ENCODE measurements at regions not wholly inside any gene's neighbourhood (a gene's known extent, or its start where the extent isn't known, plus 50 kb on each side); places are given as distances from the start of the nearest gene placed in this dataset.
A peak's percentile ranks its signal among the peaks of the same experiment; 100 is the strongest.

- H3K9me3 Mint-ChIP-seq: no peaks in the 10 kb centered on the region
- no peak overlapping the region for H3K27ac Mint-ChIP-seq
- no peaks in the 10 kb centered on the region for H3K4me1 Mint-ChIP-seq
- no peak overlapping the region for H3K4me3 Mint-ChIP-seq
- no peak for ATAC-seq
- H3K27me3 Mint-ChIP-seq: no peaks in the 10 kb centered on the region
- no peaks in the 10 kb centered on the region for H3K36me3 Mint-ChIP-seq
These were observed 243.9 kb upstream of the TCF21 start for GRCh38 chr6:133644892-133645619.

GRCh38 chr6:133645966-133646740 lies 242.8 kb upstream of the TCF21 start:
- no peak for ATAC-seq
- H3K4me1 Mint-ChIP-seq: no peaks in the 10 kb centered on the region
- no peak overlapping the region for H3K4me3 Mint-ChIP-seq
- H3K36me3 Mint-ChIP-seq: no peaks in the 10 kb centered on the region
- no peaks in the 10 kb centered on the region for H3K27me3 Mint-ChIP-seq
- no peak overlapping the region for H3K27ac Mint-ChIP-seq
- no peaks in the 10 kb centered on the region for H3K9me3 Mint-ChIP-seq

GRCh38 chr6:133648581-133648980 lies 240.3 kb upstream of the TCF21 start:
- no peak for ATAC-seq
- no peaks in the 10 kb centered on the region for H3K9me3 Mint-ChIP-seq
- no peaks in the 10 kb centered on the region for H3K27me3 Mint-ChIP-seq
- no peak overlapping the region for H3K4me3 Mint-ChIP-seq
- no peak overlapping the region for H3K27ac Mint-ChIP-seq
- H3K36me3 Mint-ChIP-seq: no peaks in the 10 kb centered on the region
- no peaks in the 10 kb centered on the region for H3K4me1 Mint-ChIP-seq

GRCh38 chr6:133671376-133671775 lies 217.5 kb upstream of the TCF21 start:
- no peak overlapping the region for H3K4me3 Mint-ChIP-seq

GRCh38 chr6:133673056-133673455 lies 215.9 kb upstream of the TCF21 start:
- Mint-ChIP-seq H3K36me3 (no peaks in the 10 kb centered on the region), H3K27ac (no peak overlapping the region), H3K4me1 (no peaks in the 10 kb centered on the region), H3K27me3 (no peaks in the 10 kb centered on the region), H3K4me3 (no peak overlapping the region), H3K9me3 (no peaks in the 10 kb centered on the region)
- no peak for ATAC-seq

More at GRCh38 chr6:133671376-133671775, 217.5 kb upstream of the TCF21 start:
- Mint-ChIP-seq H3K27me3 (no peaks in the 10 kb centered on the region), H3K27ac (no peak overlapping the region), H3K4me1 (no peaks in the 10 kb centered on the region), H3K36me3 (no peaks in the 10 kb centered on the region), H3K9me3 (no peaks in the 10 kb centered on the region)
- no peak for ATAC-seq

- Mint-ChIP-seq H3K27me3 (no peaks in the 10 kb centered on the region), H3K36me3 (no peaks in the 10 kb centered on the region), H3K4me1 (no peaks in the 10 kb centered on the region), H3K27ac (no peak overlapping the region), H3K4me3 (no peak overlapping the region), H3K9me3 (no peaks in the 10 kb centered on the region)
- ATAC-seq: no peak
These were observed 214.3 kb upstream of the TCF21 start for GRCh38 chr6:133674661-133675060.

GRCh38 chr6:133680994-133681393 lies 207.9 kb upstream of the TCF21 start:
- Mint-ChIP-seq H3K36me3 (no peaks in the 10 kb centered on the region), H3K27me3 (no peaks in the 10 kb centered on the region), H3K9me3 (no peaks in the 10 kb centered on the region), H3K4me3 (no peak overlapping the region), H3K4me1 (no peaks in the 10 kb centered on the region), H3K27ac (no peak overlapping the region)
- ATAC-seq: peak; percentile 20

- no peak overlapping the region for H3K27ac Mint-ChIP-seq
These were observed 207.0 kb upstream of the TCF21 start for GRCh38 chr6:133681891-133682290.

GRCh38 chr6:133682506-133683307 lies 206.2 kb upstream of the TCF21 start:
- Mint-ChIP-seq H3K27ac (no peak overlapping the region), H3K4me3 (no peak overlapping the region), H3K9me3 (no peaks in the 10 kb centered on the region), H3K27me3 (no peaks in the 10 kb centered on the region), H3K4me1 (no peaks in the 10 kb centered on the region), H3K36me3 (no peaks in the 10 kb centered on the region)
- peak; percentile 16 for ATAC-seq

More at GRCh38 chr6:133681891-133682290, 207.0 kb upstream of the TCF21 start:
- Mint-ChIP-seq H3K27me3 (no peaks in the 10 kb centered on the region), H3K9me3 (no peaks in the 10 kb centered on the region), H3K36me3 (no peaks in the 10 kb centered on the region), H3K4me3 (no peak overlapping the region), H3K4me1 (no peaks in the 10 kb centered on the region)
- no peak for ATAC-seq

- Mint-ChIP-seq H3K36me3 (no peaks in the 10 kb centered on the region), H3K4me1 (no peaks in the 10 kb centered on the region), H3K27ac (no peak overlapping the region), H3K9me3 (no peaks in the 10 kb centered on the region), H3K27me3 (no peaks in the 10 kb centered on the region), H3K4me3 (no peak overlapping the region)
- no peak for ATAC-seq
These were observed 205.7 kb upstream of the TCF21 start for GRCh38 chr6:133683308-133683580.

- H3K4me3 Mint-ChIP-seq: no peak overlapping the region
- no peaks in the 10 kb centered on the region for H3K9me3 Mint-ChIP-seq
- H3K36me3 Mint-ChIP-seq: no peaks in the 10 kb centered on the region
- ATAC-seq: no peak
- no peaks in the 10 kb centered on the region for H3K4me1 Mint-ChIP-seq
- no peak overlapping the region for H3K27ac Mint-ChIP-seq
- no peaks in the 10 kb centered on the region for H3K27me3 Mint-ChIP-seq
These were observed 205.3 kb upstream of the TCF21 start for GRCh38 chr6:133683606-133684005.

- Mint-ChIP-seq H3K36me3 (no peaks in the 10 kb centered on the region), H3K4me3 (no peak overlapping the region), H3K4me1 (no peaks in the 10 kb centered on the region), H3K27ac (no peak overlapping the region), H3K9me3 (peaks cover 5% of the 10 kb centered on the region), H3K27me3 (no peaks in the 10 kb centered on the region)
- no peak for ATAC-seq
These were observed 200.0 kb upstream of the TCF21 start for GRCh38 chr6:133688705-133689492.

- Mint-ChIP-seq H3K27ac (no peak overlapping the region), H3K36me3 (no peaks in the 10 kb centered on the region), H3K27me3 (no peaks in the 10 kb centered on the region), H3K4me3 (no peak overlapping the region), H3K9me3 (peaks cover 5% of the 10 kb centered on the region), H3K4me1 (no peaks in the 10 kb centered on the region)
- ATAC-seq: no peak
These were observed 199.1 kb upstream of the TCF21 start for GRCh38 chr6:133689863-133690262.

- Mint-ChIP-seq H3K36me3 (no peaks in the 10 kb centered on the region), H3K9me3 (peaks cover 5% of the 10 kb centered on the region), H3K4me3 (no peak overlapping the region), H3K27ac (no peak overlapping the region), H3K4me1 (no peaks in the 10 kb centered on the region), H3K27me3 (no peaks in the 10 kb centered on the region)
- no peak for ATAC-seq
These were observed 195.3 kb upstream of the TCF21 start for GRCh38 chr6:133693565-133693964.

GRCh38 chr6:133697185-133697584 lies 191.7 kb upstream of the TCF21 start:
- H3K9me3 Mint-ChIP-seq: peaks cover 4% of the 10 kb centered on the region

More at GRCh38 chr6:133697185-133697584, 191.7 kb upstream of the TCF21 start:
- H3K4me3 Mint-ChIP-seq: no peak overlapping the region
- H3K27me3 Mint-ChIP-seq: no peaks in the 10 kb centered on the region
- H3K4me1 Mint-ChIP-seq: no peaks in the 10 kb centered on the region
- ATAC-seq: no peak
- H3K36me3 Mint-ChIP-seq: no peaks in the 10 kb centered on the region
- H3K27ac Mint-ChIP-seq: no peak overlapping the region

Data from stimulated activated memory B cell treated with anti-CD40 and anti-IgM and Interleukin-4, amounts not matched to agents 10 μg/mL and 1 μg/mL and 100 μg/mL, for 72 hours (primary cell).